ENCODE measurements at regions not wholly inside any gene's neighbourhood (a gene's known extent, or its start where the extent isn't known, plus 50 kb on each side); places are given as distances from the start of the nearest gene placed in this dataset.

DNA sequence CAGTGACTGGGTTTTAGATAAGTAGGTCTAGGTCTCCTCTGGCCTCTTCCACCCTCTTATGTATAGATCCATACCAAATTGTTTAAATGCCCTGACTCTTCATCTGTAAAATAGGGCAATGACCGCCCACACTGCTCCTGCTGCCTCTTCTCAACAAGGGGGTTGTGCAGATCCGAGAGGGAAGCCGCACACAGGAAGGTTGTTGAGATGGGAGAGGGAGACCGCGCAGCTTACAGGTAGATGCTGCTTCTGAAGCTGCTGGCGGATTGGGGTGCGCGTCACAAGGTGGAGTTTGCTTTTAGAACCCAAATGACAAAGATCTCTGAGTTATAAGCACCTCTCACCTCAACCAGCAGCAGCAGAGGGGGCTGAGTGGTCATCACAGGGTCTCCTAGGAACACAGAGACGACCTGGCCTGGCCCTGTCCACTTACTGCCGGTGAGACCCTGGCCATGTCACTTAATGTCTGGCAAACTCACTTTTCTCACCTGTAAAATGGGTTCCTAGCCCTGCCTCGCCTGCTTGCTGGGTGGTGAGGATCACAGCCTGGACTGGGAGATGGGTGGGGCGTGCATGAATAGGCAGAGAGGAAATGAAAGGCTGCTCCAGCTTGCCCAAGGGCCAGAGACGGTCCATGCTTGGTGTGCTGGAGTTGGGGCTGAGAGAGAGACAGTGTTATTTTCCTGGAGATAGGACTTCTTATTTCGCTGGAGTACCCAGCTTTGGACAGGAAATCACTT is 251.3 kb downstream of the EIPR1 start (continued):
- TF ChIP-seq, protein P1, sequence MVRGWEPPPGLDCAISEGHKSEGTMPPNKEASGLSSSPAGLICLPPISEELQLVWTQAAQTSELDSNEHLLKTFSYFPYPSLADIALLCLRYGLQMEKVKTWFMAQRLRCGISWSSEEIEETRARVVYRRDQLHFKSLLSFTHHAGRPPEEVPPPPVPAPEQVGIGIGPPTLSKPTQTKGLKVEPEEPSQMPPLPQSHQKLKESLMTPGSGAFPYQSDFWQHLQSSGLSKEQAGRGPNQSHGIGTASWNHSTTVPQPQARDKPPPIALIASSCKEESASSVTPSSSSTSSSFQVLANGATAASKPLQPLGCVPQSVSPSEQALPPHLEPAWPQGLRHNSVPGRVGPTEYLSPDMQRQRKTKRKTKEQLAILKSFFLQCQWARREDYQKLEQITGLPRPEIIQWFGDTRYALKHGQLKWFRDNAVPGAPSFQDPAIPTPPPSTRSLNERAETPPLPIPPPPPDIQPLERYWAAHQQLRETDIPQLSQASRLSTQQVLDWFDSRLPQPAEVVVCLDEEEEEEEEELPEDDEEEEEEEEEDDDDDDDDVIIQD (CRISPR knock-in tag; IDR thresholded peaks at IDR 0.05): no peak
- TF ChIP-seq TBP (optimal IDR thresholded peaks at IDR 0.05; ENCODE audit: low read depth, low read length): no peak
- no peak for TF ChIP-seq PCBP1 (IDR thresholded peaks at IDR 0.05; ENCODE audit: low read depth, low read length, poor library complexity, severe bottlenecking)
- no peak for TF ChIP-seq PHF20 (IDR thresholded peaks at IDR 0.05; ENCODE audit: partially characterized antibody)
- TF ChIP-seq, protein P2, sequence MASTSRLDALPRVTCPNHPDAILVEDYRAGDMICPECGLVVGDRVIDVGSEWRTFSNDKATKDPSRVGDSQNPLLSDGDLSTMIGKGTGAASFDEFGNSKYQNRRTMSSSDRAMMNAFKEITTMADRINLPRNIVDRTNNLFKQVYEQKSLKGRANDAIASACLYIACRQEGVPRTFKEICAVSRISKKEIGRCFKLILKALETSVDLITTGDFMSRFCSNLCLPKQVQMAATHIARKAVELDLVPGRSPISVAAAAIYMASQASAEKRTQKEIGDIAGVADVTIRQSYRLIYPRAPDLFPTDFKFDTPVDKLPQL (IDR thresholded peaks at IDR 0.05; ENCODE audit: extremely low read depth, insufficient read length): no peak

DNA sequence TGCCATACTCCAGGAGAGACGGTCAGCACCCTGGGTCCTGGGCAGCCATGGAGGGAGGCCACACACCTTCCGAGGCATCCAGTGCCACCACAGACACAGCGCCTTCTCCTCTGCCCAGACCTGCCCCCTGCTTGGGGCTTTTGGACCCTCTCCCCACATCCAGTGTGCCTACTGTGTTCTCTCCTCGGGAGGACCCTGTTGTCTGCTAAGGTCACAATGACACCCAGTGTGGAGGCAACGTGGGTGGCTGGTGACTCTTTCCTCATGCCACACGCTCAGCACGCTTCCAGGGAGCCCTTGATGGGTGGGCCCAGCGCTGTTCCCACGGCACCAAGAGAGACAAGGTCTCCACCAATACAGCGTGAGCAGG is 251.9 kb downstream of the EIPR1 start:
- peaks cover 24 to 52% of the 10 kb centered on the region in 2 experiments; a peak in 4 of 5 replicates for H3K27me3 ChIP-seq (ENCODE audit: control insufficient read depth in 2 of 2, insufficient read depth in 2 of 2, low read length in 2 of 2)
- 0 out of 5 replicates have a peak, but pooled peaks cover 0 to 2% of the 10 kb centered on the region in 2 experiments for H3K4me1 ChIP-seq (replicated peaks in 1 of 2; ENCODE audit: control insufficient read depth in 2 of 2, insufficient read depth in 2 of 2, low read length in 2 of 2)
- H3K4me3 ChIP-seq: no peak overlapping the region
- no peaks in the 10 kb centered on the region for H3K79me2 ChIP-seq (ENCODE audit: control insufficient read depth, insufficient read depth, low read length)
- in situ Hi-C loops (cut with MboI) (no loop called here), intact Hi-C loops (cut with micrococcal nuclease) (no loop called here)
- H3K9ac ChIP-seq (ENCODE audit: insufficient read depth in 1 of 2, low read depth in 2 of 2, low read length in 2 of 2): no peak overlapping the region
- no peak overlapping the region for H3K27ac ChIP-seq (ENCODE audit: extremely low read depth, low read depth, low read length)
- H4K20me1 ChIP-seq (replicated peaks; ENCODE audit: control insufficient read depth, insufficient read depth, low read length): no peaks in the 10 kb centered on the region
- 2% methylated on average over 9 of the region's 10 CpGs for WGBS (ENCODE audit: insufficient coverage, low coverage, missing lambda C conversion rate)
- no TSS peak for BruUV-seq (replicated peaks)
- CTCF ChIA-PET (ENCODE audit: low intra/inter-chr PET ratio): no interaction called here
- POLR2A ChIA-PET: no interaction called here
- DNase-seq (ENCODE audit: extremely low read depth in 1 of 4, low spot score in 3 of 4) (no peak), FAIRE-seq (no peak), ATAC-seq (no peak; the same call in 1 of the 3 replicates)
- H3K9me3 ChIP-seq (replicated peaks; ENCODE audit: control insufficient read depth, insufficient read depth, low read depth, low read length): no peaks in the 10 kb centered on the region
- H3K36me3 ChIP-seq (ENCODE audit: control insufficient read depth, insufficient read depth, low read length): no peaks in the 10 kb centered on the region
- no peak overlapping the region for H3K4me2 ChIP-seq (ENCODE audit: insufficient read depth, low read length)
- H3K9me1 ChIP-seq (ENCODE audit: control insufficient read depth, insufficient read depth, low read length): no peaks in the 10 kb centered on the region
- H2AFZ ChIP-seq (ENCODE audit: low read depth, low read length): no peak overlapping the region
- TF ChIP-seq NBN (IDR thresholded peaks at IDR 0.05; ENCODE audit: low read depth) (no peak), ADNP (tag; IDR thresholded peaks at IDR 0.05) (no peak), TRIM28 (IDR thresholded peaks at IDR 0.05) (no peak)
- TF ChIP-seq, protein P3, sequence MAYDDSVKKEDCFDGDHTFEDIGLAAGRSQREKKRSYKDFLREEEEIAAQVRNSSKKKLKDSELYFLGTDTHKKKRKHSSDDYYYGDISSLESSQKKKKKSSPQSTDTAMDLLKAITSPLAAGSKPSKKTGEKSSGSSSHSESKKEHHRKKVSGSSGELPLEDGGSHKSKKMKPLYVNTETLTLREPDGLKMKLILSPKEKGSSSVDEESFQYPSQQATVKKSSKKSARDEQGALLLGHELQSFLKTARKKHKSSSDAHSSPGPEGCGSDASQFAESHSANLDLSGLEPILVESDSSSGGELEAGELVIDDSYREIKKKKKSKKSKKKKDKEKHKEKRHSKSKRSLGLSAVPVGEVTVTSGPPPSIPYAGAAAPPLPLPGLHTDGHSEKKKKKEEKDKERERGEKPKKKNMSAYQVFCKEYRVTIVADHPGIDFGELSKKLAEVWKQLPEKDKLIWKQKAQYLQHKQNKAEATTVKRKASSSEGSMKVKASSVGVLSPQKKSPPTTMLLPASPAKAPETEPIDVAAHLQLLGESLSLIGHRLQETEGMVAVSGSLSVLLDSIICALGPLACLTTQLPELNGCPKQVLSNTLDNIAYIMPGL (CRISPR knock-in tag; IDR thresholded peaks at IDR 0.05): no peak
- TF ChIP-seq, protein P4, sequence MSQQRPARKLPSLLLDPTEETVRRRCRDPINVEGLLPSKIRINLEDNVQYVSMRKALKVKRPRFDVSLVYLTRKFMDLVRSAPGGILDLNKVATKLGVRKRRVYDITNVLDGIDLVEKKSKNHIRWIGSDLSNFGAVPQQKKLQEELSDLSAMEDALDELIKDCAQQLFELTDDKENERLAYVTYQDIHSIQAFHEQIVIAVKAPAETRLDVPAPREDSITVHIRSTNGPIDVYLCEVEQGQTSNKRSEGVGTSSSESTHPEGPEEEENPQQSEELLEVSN (IDR thresholded peaks at IDR 0.05; ENCODE audit: borderline replicate concordance in 1 of 2, extremely low read depth in 1 of 2, insufficient read depth in 1 of 2, insufficient read length in 1 of 2, low read depth in 1 of 2, low read length in 1 of 2, poor library complexity in 1 of 2, severe bottlenecking in 1 of 2): no peak
- TF ChIP-seq, protein P5, sequence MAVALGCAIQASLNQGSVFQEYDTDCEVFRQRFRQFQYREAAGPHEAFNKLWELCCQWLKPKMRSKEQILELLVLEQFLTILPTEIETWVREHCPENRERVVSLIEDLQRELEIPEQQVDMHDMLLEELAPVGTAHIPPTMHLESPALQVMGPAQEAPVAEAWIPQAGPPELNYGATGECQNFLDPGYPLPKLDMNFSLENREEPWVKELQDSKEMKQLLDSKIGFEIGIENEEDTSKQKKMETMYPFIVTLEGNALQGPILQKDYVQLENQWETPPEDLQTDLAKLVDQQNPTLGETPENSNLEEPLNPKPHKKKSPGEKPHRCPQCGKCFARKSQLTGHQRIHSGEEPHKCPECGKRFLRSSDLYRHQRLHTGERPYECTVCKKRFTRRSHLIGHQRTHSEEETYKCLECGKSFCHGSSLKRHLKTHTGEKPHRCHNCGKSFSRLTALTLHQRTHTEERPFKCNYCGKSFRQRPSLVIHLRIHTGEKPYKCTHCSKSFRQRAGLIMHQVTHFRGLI (CRISPR knock-in tag; IDR thresholded peaks at IDR 0.05): no peak

Measured in K562 (cell line).